Hepatocyte (in vitro differentiated cells): ENCODE measurements at regions not wholly inside any gene's neighbourhood (a gene's known extent, or its start where the extent isn't known, plus 50 kb on each side); places are given as distances from the start of the nearest gene placed in this dataset.

Source experiments
- DNase-seq: peaks from one replicate; pipeline ENCODE4 v3.0.0-alpha.2; 2016; ENCODE audit warnings: low spot score
- H2AFZ ChIP-seq: fragments of 200-600 bp; sonication (generic); 2 replicates; pipeline ENCODE4 v1.6.0; 2016; ENCODE audit warnings: antibody characterized with exemption, mild to moderate bottlenecking
- H3K27ac ChIP-seq: fragments of 200-600 bp; sonication (generic); 2 replicates; pipeline ENCODE4 v1.5.1; 2016; ENCODE audit warnings: mild to moderate bottlenecking
- H3K27me3 ChIP-seq: fragments of 200-600 bp; sonication (generic); 2 replicates; pipeline ENCODE4 v1.6.1; 2016
- H3K36me3 ChIP-seq: fragments of 200-600 bp; sonication (generic); replicated peaks from 2 replicates; pipeline ENCODE4 v1.5.1; 2016; ENCODE audit warnings: low read depth; ENCODE audit not compliant: insufficient read depth
- H3K4me1 ChIP-seq: fragments of 200-600 bp; sonication (generic); 2 replicates; pipeline ENCODE4 v1.5.1; 2016; ENCODE audit warnings: mild to moderate bottlenecking, moderate library complexity; ENCODE audit not compliant: insufficient read depth
- H3K4me2 ChIP-seq: fragments of 200-600 bp; sonication (generic); 2 replicates; pipeline ENCODE4 v1.6.0; 2016
- H3K4me3 ChIP-seq: fragments of 200-600 bp; sonication (generic); 2 replicates; pipeline ENCODE4 v1.5.1; 2016; ENCODE audit warnings: mild to moderate bottlenecking
- H3K79me2 ChIP-seq: fragments of 200-600 bp; sonication (generic); 2 replicates; pipeline ENCODE4 v1.6.0; 2017; ENCODE audit warnings: mild to moderate bottlenecking
- H3K9me2 ChIP-seq: fragments of 200-600 bp; sonication (generic); replicated peaks from 2 replicates; pipeline ENCODE4 v1.6.0; 2017; ENCODE audit warnings: mild to moderate bottlenecking; ENCODE audit not compliant: insufficient read depth
- H3K9me3 ChIP-seq: fragments of 200-600 bp; sonication (generic); 2 replicates; pipeline ENCODE4 v1.5.1; 2016; ENCODE audit warnings: low read depth, mild to moderate bottlenecking
- H4K20me1 ChIP-seq: fragments of 200-600 bp; sonication (generic); 2 replicates; pipeline ENCODE4 v1.6.0; 2016; ENCODE audit warnings: mild to moderate bottlenecking; ENCODE audit not compliant: insufficient read depth, poor library complexity, severe bottlenecking
- EZH2 ChIP-seq: fragments of 200-600 bp; sonication (generic); IDR thresholded peaks from 2 replicates; pipeline ENCODE4 v1.6.1; 2016; ENCODE audit warnings: antibody characterized with exemption, mild to moderate bottlenecking, borderline replicate concordance
- EZH2phosphoT487 ChIP-seq: fragments of 200-600 bp; sonication (generic); IDR thresholded peaks from one replicate; pipeline ENCODE4 v1.6.1; 2018; ENCODE audit warnings: antibody characterized with exemption, mild to moderate bottlenecking, low read depth, moderate library complexity; ENCODE audit not compliant: unreplicated experiment, severe bottlenecking
- WGBS: methylation state at CpG from one replicate; pipeline ENCODE4 v1.1.6; 2016; ENCODE audit warnings: low lambda C conversion rate; ENCODE audit errors: missing lambda C conversion rate; 5-methylcytosine and 5-hydroxymethylcytosine counted together
- TF ChIP-seq, protein P1 (sequence below): fragments of 200-600 bp; sonication (generic); IDR thresholded peaks from 2 replicates; pipeline ENCODE4 v1.5.1; 2016; ENCODE audit warnings: antibody characterized with exemption, mild to moderate bottlenecking; ENCODE audit not compliant: poor library complexity

DNA sequence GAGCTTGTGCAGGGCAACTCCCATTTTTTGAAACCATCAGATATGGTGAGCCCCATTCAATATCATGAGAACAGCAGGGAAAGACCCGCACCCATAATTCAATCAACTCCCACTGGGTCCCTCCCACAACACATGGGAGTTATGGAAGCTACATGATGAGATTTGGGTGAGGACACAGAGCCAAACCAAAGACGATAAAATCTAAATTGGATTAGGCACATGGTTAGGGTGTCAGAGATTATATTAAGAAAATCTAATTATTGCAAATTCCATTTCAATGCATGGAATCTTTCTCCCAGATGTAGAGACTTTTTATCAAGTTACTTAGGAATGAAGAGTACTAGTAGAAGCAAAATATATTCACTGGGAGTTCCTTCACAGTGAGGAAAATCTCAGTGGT, 324.9 kb downstream of the JRKL start:
- H3K4me1 ChIP-seq, result no peaks in the 10 kb centered on the region
- no peaks in the 10 kb centered on the region for H3K79me2 ChIP-seq
- DNase-seq, result no peak
- no peak overlapping the region for H2AFZ ChIP-seq
- H3K9me3 ChIP-seq, result no peaks in the 10 kb centered on the region
- no peak overlapping the region for H3K27ac ChIP-seq
- TF ChIP-seq EZH2 (no peak), EZH2phosphoT487 (no peak)
- TF ChIP-seq, protein P1, sequence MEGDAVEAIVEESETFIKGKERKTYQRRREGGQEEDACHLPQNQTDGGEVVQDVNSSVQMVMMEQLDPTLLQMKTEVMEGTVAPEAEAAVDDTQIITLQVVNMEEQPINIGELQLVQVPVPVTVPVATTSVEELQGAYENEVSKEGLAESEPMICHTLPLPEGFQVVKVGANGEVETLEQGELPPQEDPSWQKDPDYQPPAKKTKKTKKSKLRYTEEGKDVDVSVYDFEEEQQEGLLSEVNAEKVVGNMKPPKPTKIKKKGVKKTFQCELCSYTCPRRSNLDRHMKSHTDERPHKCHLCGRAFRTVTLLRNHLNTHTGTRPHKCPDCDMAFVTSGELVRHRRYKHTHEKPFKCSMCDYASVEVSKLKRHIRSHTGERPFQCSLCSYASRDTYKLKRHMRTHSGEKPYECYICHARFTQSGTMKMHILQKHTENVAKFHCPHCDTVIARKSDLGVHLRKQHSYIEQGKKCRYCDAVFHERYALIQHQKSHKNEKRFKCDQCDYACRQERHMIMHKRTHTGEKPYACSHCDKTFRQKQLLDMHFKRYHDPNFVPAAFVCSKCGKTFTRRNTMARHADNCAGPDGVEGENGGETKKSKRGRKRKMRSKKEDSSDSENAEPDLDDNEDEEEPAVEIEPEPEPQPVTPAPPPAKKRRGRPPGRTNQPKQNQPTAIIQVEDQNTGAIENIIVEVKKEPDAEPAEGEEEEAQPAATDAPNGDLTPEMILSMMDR, result no peak
- no peaks in the 10 kb centered on the region for H3K27me3 ChIP-seq
- H4K20me1 ChIP-seq, result no peaks in the 10 kb centered on the region
- no peak overlapping the region for H3K4me3 ChIP-seq
- H3K4me2 ChIP-seq, result no peak overlapping the region
- 96% methylated on average over 2 of the region's 2 CpGs for WGBS
- H3K36me3 ChIP-seq, result no peaks in the 10 kb centered on the region
- no peaks in the 10 kb centered on the region for H3K9me2 ChIP-seq

DNA sequence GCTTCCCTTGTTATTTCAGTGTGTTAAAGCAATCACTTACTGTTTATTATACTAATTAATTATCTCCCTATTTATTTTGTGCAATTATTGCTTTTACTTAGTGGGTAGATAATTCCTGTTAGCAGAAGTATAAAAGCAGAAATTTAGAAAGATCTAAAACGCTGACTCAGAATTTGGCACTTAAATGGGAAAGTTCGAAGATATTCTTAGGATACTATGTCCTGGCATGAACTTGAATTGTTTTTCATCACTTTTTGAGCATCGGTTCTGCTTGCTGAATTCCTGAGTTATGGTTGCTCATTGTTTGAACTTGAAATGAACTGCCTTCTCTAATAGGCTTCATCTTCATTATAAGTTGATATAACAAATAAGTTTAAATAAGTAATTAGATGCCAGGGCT, 325.4 kb downstream of the JRKL start:
- Histone ChIP-seq H3K9me2 (no peaks in the 10 kb centered on the region), H3K4me3 (no peak overlapping the region), H3K9me3 (no peaks in the 10 kb centered on the region), H4K20me1 (no peaks in the 10 kb centered on the region), H3K27ac (no peak overlapping the region), H3K4me2 (no peak overlapping the region), H3K79me2 (no peaks in the 10 kb centered on the region), H2AFZ (no peak overlapping the region), H3K36me3 (no peaks in the 10 kb centered on the region), H3K4me1 (no peaks in the 10 kb centered on the region), H3K27me3 (no peaks in the 10 kb centered on the region)
- no peak for DNase-seq
- TF ChIP-seq EZH2, result no peak
- 92% methylated on average over 3 of the region's 3 CpGs for WGBS

DNA sequence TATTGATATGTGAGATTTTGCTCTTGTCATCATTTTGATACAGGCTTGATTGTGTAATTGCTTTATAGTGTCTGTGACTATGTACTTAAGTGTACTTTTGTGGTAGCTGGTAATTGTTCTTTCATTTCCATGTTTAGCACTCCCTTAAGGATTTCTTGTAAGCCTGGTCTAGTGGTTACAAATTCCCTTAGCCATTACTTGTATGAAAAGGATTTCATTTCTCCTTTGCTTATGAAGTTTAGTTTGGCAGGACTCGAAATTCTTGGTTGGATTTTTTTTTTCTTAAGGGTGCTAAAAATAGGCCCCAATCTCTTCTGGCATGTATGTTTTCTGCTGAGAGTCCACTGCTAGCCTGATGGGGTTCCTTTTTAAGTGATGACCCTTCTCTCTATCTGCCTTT, 346.8 kb downstream of the JRKL start:
- TF ChIP-seq EZH2, result no peak
- TF ChIP-seq EZH2phosphoT487, result no peak
- TF ChIP-seq, protein P1, result no peak
- no peaks in the 10 kb centered on the region for H3K79me2 ChIP-seq
- no peaks in the 10 kb centered on the region for H3K9me3 ChIP-seq
- H3K36me3 ChIP-seq, result no peaks in the 10 kb centered on the region
- H2AFZ ChIP-seq, result no peak overlapping the region
- H4K20me1 ChIP-seq, result no peaks in the 10 kb centered on the region
- no peak for DNase-seq
- H3K4me1 ChIP-seq, result no peaks in the 10 kb centered on the region
- H3K9me2 ChIP-seq, result no peaks in the 10 kb centered on the region
- no peaks in the 10 kb centered on the region for H3K27me3 ChIP-seq
- H3K4me2 ChIP-seq, result no peak overlapping the region
- WGBS, result 100% methylated on average over 1 of the region's 1 CpG
- no peak overlapping the region for H3K4me3 ChIP-seq
- H3K27ac ChIP-seq, result no peak overlapping the region

DNA sequence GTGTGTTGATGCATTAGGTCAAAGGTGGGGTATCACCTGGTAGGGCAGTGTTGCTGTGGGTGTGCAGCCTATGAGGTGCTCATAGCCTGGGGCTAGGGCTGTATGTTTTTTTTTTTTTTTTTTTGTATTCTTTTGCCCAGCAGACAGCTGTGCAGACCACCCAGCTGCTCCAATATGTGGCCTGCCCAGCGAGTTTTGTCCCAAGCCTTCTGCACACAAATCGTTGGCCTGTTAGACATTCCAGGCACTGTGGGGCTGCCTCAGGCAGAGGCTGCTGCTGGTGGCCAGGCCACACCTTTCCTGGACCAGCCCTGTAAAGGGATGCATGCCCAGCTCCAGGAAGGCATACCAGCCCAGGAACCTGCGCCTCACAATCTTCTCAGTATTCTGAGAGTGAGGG, 348.5 kb downstream of the JRKL start:
- Histone ChIP-seq H3K27me3 (no peaks in the 10 kb centered on the region), H4K20me1 (no peaks in the 10 kb centered on the region), H3K36me3 (no peaks in the 10 kb centered on the region), H3K4me2 (no peak overlapping the region), H3K27ac (no peak overlapping the region), H3K9me2 (no peaks in the 10 kb centered on the region), H2AFZ (no peak overlapping the region), H3K4me3 (no peak overlapping the region), H3K9me3 (no peaks in the 10 kb centered on the region), H3K4me1 (no peaks in the 10 kb centered on the region), H3K79me2 (no peaks in the 10 kb centered on the region)
- TF ChIP-seq EZH2phosphoT487, result no peak
- TF ChIP-seq, protein P1, result no peak
- WGBS, result 81% methylated on average over 3 of the region's 3 CpGs
- no peak for DNase-seq
